Hepatocyte (in vitro differentiated cells): ENCODE measurements at regions not wholly inside any gene's neighbourhood (a gene's known extent, or its start where the extent isn't known, plus 50 kb on each side); places are given as distances from the start of the nearest gene placed in this dataset.

Source experiments
- EZH2 ChIP-seq: fragments of 200-600 bp; sonication (generic); IDR thresholded peaks from 2 replicates; pipeline ENCODE4 v1.6.1; 2016; ENCODE audit warnings: antibody characterized with exemption, mild to moderate bottlenecking, borderline replicate concordance
- EZH2phosphoT487 ChIP-seq: fragments of 200-600 bp; sonication (generic); IDR thresholded peaks from one replicate; pipeline ENCODE4 v1.6.1; 2018; ENCODE audit warnings: antibody characterized with exemption, mild to moderate bottlenecking, low read depth, moderate library complexity; ENCODE audit not compliant: unreplicated experiment, severe bottlenecking
- TF ChIP-seq, protein P1 (sequence below): fragments of 200-600 bp; sonication (generic); IDR thresholded peaks from 2 replicates; pipeline ENCODE4 v1.5.1; 2016; ENCODE audit warnings: antibody characterized with exemption, mild to moderate bottlenecking; ENCODE audit not compliant: poor library complexity

DNA sequence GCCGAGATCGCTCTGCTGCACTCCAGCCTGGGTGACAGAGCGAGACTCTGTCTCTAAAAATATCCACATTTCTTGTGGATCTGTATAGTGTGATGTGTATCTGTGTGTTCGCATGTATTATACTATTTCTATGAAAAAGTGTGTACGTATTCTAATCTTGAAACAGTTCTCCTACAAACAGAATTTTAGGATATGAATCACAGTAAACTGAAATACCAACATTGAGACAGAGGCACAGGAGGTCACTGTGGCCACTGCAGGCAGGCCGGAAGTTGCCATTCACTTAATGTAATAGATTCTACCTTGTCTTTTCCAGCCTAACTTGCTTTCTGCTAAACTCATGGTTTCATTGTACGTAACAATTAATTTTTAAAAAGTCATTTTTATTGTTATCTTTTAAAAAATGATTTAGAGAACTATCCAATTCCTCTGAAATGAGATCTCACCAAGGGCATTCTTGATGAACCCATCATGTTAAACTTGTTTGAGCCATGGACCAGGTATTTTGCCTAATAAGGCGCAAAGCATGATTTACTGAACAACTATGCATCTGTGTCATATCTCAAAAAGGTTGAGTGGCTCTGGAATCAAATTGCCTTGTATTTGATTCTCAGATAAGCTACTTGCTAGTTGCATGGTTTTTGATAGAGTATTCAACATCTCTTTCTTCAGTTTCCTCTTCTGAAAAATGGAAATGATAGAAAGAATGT is 154.9 kb upstream of the GYPA start:
- TF ChIP-seq, protein P1, sequence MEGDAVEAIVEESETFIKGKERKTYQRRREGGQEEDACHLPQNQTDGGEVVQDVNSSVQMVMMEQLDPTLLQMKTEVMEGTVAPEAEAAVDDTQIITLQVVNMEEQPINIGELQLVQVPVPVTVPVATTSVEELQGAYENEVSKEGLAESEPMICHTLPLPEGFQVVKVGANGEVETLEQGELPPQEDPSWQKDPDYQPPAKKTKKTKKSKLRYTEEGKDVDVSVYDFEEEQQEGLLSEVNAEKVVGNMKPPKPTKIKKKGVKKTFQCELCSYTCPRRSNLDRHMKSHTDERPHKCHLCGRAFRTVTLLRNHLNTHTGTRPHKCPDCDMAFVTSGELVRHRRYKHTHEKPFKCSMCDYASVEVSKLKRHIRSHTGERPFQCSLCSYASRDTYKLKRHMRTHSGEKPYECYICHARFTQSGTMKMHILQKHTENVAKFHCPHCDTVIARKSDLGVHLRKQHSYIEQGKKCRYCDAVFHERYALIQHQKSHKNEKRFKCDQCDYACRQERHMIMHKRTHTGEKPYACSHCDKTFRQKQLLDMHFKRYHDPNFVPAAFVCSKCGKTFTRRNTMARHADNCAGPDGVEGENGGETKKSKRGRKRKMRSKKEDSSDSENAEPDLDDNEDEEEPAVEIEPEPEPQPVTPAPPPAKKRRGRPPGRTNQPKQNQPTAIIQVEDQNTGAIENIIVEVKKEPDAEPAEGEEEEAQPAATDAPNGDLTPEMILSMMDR = no peak
- TF ChIP-seq EZH2phosphoT487 = no peak
- no peak for TF ChIP-seq EZH2
